KG1 (cell line): ENCODE measurements at regions not wholly inside any gene's neighbourhood (a gene's known extent, or its start where the extent isn't known, plus 50 kb on each side); places are given as distances from the start of the nearest gene placed in this dataset.

Experiments
- DNase-seq: peaks from one replicate; lab custom pipeline; 2025; lab: John Stamatoyannopoulos, UW

- no peak for DNase-seq
These were observed 133.7 kb downstream of the EDN1 start for GRCh38 chr6:12423832-12424231.

DNA sequence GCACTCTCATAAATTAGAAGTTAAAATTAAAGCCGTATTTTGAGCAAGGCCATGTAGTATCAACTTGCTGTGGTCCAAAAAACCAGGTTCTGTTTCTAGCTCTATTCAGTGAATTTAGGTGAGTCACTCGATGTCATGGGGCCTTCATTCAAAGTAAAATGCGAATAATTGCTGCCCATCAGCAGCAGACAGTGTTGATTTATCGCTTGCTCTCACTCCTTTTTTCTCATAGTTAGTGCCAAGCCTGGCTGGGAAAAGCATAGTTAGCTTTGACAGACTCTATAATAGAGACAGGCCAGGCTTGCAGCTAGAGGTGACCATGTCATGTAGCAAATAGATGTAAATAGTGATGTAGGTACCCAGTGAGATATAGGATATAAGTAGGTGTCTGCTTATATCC is 136.0 kb downstream of the EDN1 start:
- no peak for DNase-seq

DNA sequence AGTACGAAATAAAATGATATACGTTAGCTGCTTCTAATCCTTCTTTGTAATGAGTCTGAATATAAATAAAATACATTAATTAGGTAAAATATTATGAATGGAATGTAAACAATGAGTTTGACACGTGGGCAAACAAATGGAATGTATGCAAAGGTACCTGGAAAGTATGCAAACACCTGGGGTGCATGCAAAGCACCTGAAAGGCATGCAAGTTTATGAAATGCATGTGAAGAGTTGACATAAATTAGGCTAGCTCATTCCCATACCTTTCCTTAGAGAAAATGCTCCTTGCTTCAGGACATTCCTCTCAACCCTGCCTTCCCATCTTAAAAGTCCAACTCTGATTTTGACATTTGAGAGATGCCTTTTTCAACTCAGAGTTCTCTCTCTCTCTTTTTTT is 140.9 kb downstream of the EDN1 start:
- DNase-seq: no peak

GRCh38 chr6:12436224-12436623 is 146.1 kb downstream of the EDN1 start:
- DNase-seq: no peak

GRCh38 chr6:12436683-12437082 is 146.5 kb downstream of the EDN1 start:
- no peak for DNase-seq

- DNase-seq: no peak
These were observed 149.1 kb downstream of the EDN1 start for GRCh38 chr6:12439296-12439695.

DNA sequence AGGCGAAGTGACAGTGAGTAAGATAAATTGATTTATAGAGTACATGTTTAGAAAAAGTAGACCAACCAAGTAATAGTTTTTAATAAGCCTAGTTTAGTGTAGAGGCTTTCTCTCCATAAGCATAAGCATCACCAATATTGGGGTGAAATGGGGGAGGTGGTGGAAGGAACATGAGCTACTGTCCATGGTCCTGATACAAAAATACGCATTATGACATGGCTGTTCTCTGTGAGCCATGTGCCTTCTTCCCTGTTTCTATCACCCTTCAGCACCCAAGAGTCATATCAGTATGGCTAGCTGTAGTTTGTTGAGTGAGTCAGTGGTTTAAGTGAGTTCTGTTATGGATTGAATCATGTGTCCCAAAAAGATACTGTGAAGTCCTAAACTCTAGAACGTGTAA is 150.8 kb downstream of the EDN1 start:
- DNase-seq: no peak

- DNase-seq: no peak
These were observed 152.3 kb downstream of the EDN1 start for GRCh38 chr6:12442455-12442854.

- no peak for DNase-seq
These were observed 156.2 kb downstream of the EDN1 start for GRCh38 chr6:12446394-12446793.

DNA sequence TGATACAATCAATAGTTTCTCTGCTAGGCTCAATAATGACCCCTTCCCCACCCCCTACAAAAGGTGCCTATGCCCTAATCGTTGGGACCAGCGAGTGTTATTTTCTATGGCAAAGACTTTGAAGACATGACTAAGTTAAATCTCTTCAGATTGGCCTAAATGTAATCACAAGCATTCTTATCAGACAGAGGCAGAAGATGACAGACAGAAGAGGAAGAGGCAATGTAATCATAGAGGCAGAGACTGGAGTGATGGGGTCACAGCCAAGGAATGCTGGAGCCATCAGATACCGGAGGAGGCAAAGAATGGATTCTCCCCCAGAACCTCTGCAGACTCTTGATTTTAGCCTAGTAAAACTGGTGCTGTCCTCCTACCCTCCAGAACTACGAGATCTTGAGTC is 159.3 kb downstream of the EDN1 start:
- no peak for DNase-seq

DNA sequence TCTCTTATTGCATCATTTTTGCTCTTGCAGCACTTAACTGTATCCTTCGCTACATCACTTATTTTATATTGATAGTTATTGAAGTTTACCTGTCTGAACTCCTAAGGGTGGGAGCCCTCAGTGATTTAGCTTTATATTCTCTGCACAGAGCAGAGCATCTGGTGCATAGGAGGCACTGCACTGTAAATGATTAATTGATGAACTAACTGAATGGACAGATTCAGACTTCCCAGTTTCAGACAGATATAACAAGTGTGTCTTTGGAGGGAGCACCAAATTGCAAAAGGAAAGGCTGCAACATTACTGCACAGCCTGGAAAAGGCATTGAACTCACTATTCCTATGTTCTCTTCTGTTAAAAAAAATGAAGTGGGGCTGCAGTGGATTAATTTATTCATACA is 160.3 kb downstream of the EDN1 start:
- DNase-seq: no peak

DNA sequence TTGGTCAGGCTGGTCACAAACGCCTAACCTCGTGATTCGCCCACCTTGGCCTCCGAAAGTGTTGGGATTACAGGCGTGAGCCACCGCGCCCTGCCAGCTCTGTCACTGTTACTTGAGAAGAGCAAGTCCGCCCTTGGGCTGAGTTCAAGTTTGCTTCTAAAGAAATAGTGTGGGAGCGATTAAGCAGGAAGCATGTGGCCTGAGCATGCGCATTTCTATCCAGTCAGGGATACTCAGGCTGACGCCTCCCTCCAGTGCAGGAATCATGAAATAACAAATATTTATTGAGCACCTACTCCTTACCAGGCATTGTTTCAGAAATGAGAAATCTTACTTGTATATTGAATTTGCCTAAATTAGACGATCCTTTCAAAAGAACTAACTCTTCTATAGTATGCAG is 166.2 kb downstream of the EDN1 start:
- no peak for DNase-seq

GRCh38 chr6:12457094-12457493 is 166.9 kb downstream of the EDN1 start:
- DNase-seq: no peak

GRCh38 chr6:12458558-12458957 is 168.4 kb downstream of the EDN1 start:
- DNase-seq: no peak

GRCh38 chr6:12459945-12460661 is 169.9 kb downstream of the EDN1 start:
- no peak for DNase-seq

DNA sequence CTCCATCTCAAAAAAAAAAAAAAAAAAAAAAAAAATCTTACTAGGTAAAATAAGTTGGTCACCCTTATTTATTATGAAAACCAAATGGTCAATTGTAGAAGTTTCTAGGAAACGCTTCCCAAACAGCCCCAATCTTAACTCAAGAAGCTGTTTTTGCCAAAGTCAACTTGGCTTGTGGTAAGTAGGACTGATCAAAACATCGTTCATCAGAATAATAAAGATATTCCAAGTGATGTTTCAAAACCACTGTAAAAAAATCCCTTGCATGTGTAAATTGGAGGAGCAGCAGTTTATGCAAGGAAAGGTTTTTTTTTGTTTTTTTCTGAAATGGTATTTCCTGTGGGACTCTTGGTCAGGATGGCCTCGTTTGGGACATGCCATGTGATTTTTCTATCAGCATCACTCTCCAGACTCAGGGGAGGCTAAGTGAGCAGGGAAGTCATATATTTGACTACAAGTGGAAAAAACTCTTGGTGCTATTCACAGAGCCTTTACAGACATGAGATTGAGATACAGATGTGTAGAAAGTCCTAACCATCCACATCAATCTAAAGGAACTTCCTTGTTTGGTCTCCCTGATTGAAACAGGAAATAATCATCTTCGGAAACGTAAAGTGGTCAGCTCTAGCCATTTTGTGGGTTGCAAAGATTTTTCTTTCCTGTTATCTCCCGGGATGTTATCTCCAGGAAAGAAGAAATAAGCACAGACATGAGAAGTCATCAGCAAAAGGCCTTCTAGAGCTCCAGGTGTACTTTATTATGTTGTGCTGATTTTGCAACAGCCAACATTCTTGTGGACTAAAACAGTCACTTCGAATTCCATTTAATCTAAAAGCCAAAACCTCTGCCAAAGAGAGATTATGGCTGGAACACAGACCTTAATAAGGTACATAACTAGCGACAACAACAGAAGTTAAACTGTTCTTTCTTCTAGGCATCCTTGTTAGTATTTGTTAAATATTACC is 177.8 kb downstream of the EDN1 start:
- no peak for DNase-seq

GRCh38 chr6:12472601-12473038 is 182.5 kb downstream of the EDN1 start:
- no peak for DNase-seq

DNA sequence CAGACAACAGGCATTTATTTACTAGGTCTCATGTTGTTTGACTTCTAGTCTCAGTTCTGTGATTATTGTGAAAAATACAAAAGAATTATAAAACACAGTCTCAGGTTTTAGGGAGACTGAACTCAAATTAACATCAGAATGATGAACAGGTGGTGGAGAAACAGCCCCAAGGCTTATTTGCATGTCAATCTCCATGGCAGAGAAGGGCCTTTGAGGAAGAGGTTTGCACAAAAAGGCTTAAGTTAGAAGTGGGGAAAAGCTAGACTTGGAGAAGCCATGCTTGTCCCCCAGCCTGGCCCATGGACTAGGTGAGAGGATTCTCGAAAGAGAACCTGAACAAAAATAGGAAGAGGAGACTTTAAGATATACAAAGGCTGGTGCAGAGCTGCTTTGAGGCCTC is 183.3 kb downstream of the EDN1 start:
- no peak for DNase-seq

GRCh38 chr6:12474167-12475140 is 184.3 kb downstream of the EDN1 start:
- no peak for DNase-seq

DNA sequence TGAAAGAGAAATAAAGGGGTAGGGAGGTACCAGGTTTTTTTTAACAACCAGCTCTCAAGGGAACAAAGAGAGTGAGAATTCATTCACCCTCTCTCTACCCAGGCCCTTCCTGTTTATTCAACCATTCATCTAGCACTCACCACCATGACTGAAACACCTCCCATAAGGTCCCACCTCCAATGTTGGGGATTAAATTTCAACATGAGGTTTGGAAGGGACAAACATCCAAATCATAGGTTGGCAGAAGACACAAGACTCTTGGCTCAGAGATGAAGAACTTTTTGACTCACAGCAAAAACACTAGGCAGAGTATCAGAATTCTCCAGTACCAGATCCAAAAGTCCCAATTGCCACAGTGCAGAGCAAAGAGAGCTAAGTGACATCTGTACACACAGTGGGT is 186.3 kb downstream of the EDN1 start:
- no peak for DNase-seq

DNA sequence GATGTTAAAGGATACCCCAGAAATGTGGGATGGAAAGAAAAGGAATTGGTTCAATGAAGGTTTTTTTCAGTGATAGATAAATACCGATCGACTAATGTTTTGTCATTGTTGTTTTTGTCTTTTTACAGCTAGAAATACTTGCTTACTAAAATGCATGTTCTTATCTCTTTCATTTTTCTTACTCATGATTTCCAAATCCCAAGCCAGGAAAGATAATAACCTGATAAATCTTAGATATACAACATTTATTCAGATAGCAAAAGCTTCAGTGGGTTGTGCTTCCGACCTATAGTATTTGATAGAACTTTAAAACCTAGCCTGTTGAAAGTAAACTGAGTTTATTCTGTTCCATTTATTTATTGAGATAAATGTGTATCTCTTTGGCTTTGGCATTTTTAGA is 187.5 kb downstream of the EDN1 start:
- no peak for DNase-seq

DNA sequence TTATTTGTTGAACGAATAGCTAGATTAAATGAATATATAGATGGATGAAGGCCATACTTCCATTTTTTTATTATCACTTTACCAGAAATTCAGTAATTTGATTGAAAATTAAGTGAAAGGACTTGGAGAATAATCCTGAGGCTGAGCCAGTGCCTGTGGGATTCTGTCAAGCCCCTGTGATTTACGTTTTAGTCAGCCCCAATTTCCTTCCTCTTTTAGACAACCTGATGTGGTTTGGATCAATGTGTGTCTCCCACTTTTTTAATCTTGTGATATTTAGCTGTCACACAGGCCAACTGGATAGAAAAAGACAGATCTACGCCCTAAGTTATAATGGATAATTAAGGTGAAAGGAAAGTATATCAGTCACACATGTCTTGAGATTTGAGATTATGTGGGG is 188.8 kb downstream of the EDN1 start:
- DNase-seq: no peak
